Stomach (tissue), 8 donors: ENCODE measurements at regions not wholly inside any gene's neighbourhood (a gene's known extent, or its start where the extent isn't known, plus 50 kb on each side); places are given as distances from the start of the nearest gene placed in this dataset.

ENCODE experiments used
- DNase-seq, 2 donors: peaks; one replicate each; pipeline versions ENCODE4 v3.0.0 to v3.0.0-alpha.2; 2013 to 2019
- H3K27ac ChIP-seq, 5 donors: fragments of 200-600 bp in 4 of 5; sonication (generic) in 4 of 5; one replicate each; pipeline ENCODE4 v1.5.1; 2013 to 2019; ENCODE audit warnings: mild to moderate bottlenecking in 1 of 5, moderate library complexity in 1 of 5
- H3K27me3 ChIP-seq, 3 donors: fragments of 200-600 bp; sonication (generic); one replicate each; pipeline ENCODE4 v1.5.1; 2017 to 2019; ENCODE audit warnings: mixed run types in 1 of 3
- H3K36me3 ChIP-seq, 4 donors: fragments of 200-600 bp; sonication (generic); 1 replicate in 3 of 4; 2 replicates in 1 of 4; pipeline ENCODE4 v1.5.1; 2016 to 2019
- H3K4me1 ChIP-seq, 4 donors: fragments of 200-600 bp; sonication (generic); one replicate each; pipeline ENCODE4 v1.5.1; 2016 to 2019
- H3K4me3 ChIP-seq, 4 donors: fragments of 200-600 bp; sonication (generic) in 3 of 4; one replicate each; pipeline ENCODE4 v1.5.1; 2016 to 2019; ENCODE audit warnings: mild to moderate bottlenecking in 1 of 4
- H3K9me3 ChIP-seq, 4 donors: fragments of 200-600 bp; sonication (generic); one replicate each; pipeline ENCODE4 v1.5.1; 2016 to 2019
- EP300 ChIP-seq: sonication (generic); formaldehyde crosslinking; IDR thresholded peaks from one replicate; pipeline ENCODE4 v1.6.1; 2017; ENCODE audit warnings: antibody characterized with exemption
- POLR2A ChIP-seq, 4 donors: fragments of 450-650 bp; IDR thresholded peaks; one replicate each; pipeline ENCODE4 v1.6.1; 2016; ENCODE audit warnings: antibody characterized with exemption in 4 of 4, control low read depth in 2 of 4, mild to moderate bottlenecking in 1 of 4, moderate library complexity in 1 of 4
- POLR2AphosphoS5 ChIP-seq, 3 donors: sonication (generic); formaldehyde crosslinking; IDR thresholded peaks; one replicate each; pipeline ENCODE4 v1.6.1; 2016; ENCODE audit warnings: antibody characterized with exemption in 3 of 3
- WGBS, 5 donors: extraction: QIAGEN DNeasy Blood & Tissue Kit in 3 of 5; methylation state at CpG; one replicate each; pipeline versions ENCODE4 v1.1.5 to v1.1.7; 2013 to 2018; 5-methylcytosine and 5-hydroxymethylcytosine counted together
- intact Hi-C: fragments of 100-400 bp; cut with DNase I; formaldehyde crosslinking; loops from one replicate; pipeline ENCODE4 v1.15.1; 2023; ENCODE audit warnings: low total_unique reads
- TF ChIP-seq, protein P1 (sequence below), 7 experiments: fragments of 450-650 bp in 4 of 7; fragments of 200-600 bp in 3 of 7; sonication (generic) in 3 of 7; IDR thresholded peaks; one replicate each; pipeline ENCODE4 v1.5.1; 2016 to 2019; ENCODE audit warnings: antibody characterized with exemption in 7 of 7, control low read depth in 2 of 7, mild to moderate bottlenecking in 1 of 7
- donor health status: healthy with polysubstance abuse.
- donor health status: Bipolar disorder and iron deficiency.
- donor health status: healthy.

DNA sequence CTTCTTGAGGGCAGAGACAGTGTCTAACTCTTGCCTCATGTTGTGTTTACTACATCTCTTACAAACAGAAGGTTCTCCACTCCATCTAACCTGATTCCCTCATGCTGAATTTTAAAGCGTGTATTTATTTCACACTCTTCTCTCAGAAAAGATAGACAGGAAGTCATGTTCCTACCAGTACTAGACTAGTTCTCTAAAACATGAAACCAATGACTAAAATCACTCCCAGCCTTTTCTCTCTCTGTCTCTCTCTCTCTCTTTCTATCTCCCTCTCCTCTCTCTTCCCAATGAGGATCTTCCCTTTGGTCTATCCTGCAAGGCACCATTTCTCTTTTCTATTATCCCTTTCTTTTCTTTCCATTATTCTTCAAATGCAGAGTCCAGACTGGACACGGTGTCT, 391.9 kb upstream of the CADM1 start:
- no peaks in the 10 kb centered on the region for H3K4me1 ChIP-seq
- TF ChIP-seq POLR2AphosphoS5 (IDR thresholded peaks at IDR 0.05) (no peak), POLR2A (IDR thresholded peaks at IDR 0.05) (no peak)
- TF ChIP-seq, protein P1, sequence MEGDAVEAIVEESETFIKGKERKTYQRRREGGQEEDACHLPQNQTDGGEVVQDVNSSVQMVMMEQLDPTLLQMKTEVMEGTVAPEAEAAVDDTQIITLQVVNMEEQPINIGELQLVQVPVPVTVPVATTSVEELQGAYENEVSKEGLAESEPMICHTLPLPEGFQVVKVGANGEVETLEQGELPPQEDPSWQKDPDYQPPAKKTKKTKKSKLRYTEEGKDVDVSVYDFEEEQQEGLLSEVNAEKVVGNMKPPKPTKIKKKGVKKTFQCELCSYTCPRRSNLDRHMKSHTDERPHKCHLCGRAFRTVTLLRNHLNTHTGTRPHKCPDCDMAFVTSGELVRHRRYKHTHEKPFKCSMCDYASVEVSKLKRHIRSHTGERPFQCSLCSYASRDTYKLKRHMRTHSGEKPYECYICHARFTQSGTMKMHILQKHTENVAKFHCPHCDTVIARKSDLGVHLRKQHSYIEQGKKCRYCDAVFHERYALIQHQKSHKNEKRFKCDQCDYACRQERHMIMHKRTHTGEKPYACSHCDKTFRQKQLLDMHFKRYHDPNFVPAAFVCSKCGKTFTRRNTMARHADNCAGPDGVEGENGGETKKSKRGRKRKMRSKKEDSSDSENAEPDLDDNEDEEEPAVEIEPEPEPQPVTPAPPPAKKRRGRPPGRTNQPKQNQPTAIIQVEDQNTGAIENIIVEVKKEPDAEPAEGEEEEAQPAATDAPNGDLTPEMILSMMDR (IDR thresholded peaks at IDR 0.05) = no peak
- no peaks in the 10 kb centered on the region for H3K36me3 ChIP-seq
- no peak overlapping the region for H3K4me3 ChIP-seq
- intact Hi-C loops = no loop called here
- DNase-seq = no peak
- H3K9me3 ChIP-seq = no peaks in the 10 kb centered on the region
- no peak overlapping the region for H3K27ac ChIP-seq
- 82 to 95% (median 90%) methylated on average over 2 of the region's 2 CpGs for WGBS, 5 donors
- H3K27me3 ChIP-seq = no peaks in the 10 kb centered on the region

DNA sequence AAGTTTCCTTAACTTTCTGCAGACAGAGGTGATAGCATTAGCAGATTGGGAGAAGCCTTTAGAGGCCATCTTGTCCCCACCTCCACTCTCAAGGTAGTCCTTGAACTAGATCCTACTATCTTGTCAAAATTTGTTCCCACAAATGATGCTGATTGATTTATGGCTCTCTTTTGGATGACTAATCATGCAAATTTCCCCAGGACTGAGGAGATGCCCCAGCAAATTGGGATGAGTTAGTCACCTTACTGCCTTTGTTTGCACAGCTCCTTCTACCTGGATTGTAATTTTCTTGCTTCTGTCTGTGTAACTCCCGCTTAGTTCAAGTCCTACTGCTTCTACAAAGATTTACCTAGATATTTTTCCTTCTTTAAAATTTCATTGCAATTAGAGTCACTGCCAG, 391.4 kb upstream of the CADM1 start:
- no peak for TF ChIP-seq POLR2A (IDR thresholded peaks at IDR 0.05)
- TF ChIP-seq, protein P1 (IDR thresholded peaks at IDR 0.05) = no peak
- TF ChIP-seq EP300 = no peak
- TF ChIP-seq POLR2AphosphoS5 (IDR thresholded peaks at IDR 0.05) = no peak

DNA sequence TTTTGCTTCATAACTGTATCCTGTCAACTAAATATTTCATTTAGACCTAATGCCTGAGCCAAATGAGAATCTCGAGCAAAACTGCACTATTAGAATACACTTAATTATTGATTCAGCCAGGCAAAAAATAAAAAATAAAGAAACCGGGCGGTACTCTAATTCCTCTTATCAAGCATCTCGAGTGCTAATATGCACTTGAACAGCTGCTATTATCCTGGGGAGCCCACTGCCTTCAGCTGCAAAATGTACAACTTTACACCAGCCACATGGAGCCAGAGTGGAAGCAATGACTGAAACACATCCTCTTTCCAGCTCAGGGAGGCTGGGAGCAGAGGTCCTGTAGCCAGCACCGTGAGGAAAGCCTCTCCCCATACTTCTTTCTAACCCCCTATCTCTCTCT, 390.0 kb upstream of the CADM1 start:
- Histone ChIP-seq H3K4me3 (no peak overlapping the region), H3K4me1 (no peaks in the 10 kb centered on the region), H3K36me3 (no peaks in the 10 kb centered on the region), H3K27ac (no peak overlapping the region), H3K27me3 (no peaks in the 10 kb centered on the region), H3K9me3 (no peaks in the 10 kb centered on the region)
- 52 to 64% (median 56%) methylated on average over 5 of the region's 5 CpGs for WGBS, 5 donors
- no peak for DNase-seq
- intact Hi-C loops = no loop called here
- TF ChIP-seq, protein P1 (IDR thresholded peaks at IDR 0.05) = no peak
- no peak for TF ChIP-seq POLR2AphosphoS5 (IDR thresholded peaks at IDR 0.05)
- TF ChIP-seq POLR2A (IDR thresholded peaks at IDR 0.05) = no peak
- TF ChIP-seq EP300 = no peak

More for the DNA sequence above, 391.4 kb upstream of the CADM1 start:
- Histone ChIP-seq H3K36me3 (no peaks in the 10 kb centered on the region), H3K27ac (no peak overlapping the region), H3K4me3 (no peak overlapping the region), H3K27me3 (no peaks in the 10 kb centered on the region), H3K9me3 (no peaks in the 10 kb centered on the region), H3K4me1 (no peaks in the 10 kb centered on the region)
- WGBS, 5 donors = 86 to 100% (median 88%) methylated on average over 1 of the region's 1 CpG
- no peak for DNase-seq
- intact Hi-C loops = no loop called here

DNA sequence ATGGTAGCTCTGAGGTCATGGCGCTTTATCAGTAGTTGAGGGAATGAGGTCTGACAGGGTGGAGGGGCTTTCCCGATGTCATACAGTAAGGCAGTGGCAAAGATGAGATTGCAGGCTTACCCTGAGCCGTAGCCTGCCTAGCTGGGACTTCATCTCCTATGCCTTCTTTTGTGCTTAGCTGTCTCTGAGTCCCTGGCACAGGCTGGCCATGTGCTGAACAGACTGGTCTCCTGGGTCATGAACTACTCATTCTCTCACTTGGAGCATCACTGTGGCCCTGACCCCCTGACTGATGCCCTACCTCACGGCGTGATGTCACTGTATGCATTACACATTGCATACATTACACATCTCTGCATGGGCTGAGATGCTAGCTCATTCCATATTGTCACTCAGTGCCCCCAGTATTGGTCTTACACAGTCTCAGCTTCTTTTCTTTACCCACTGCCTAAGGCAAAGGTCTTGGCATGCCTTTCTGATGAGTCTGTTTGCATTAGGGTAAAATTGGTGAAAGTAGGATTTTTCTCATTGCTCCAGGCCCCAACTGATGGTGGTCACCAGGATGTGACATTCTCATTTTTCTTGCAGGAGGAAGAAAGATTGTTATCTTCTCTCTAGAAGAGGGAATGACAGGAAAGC, 389.4 kb upstream of the CADM1 start:
- Histone ChIP-seq H3K4me3 (no peak overlapping the region), H3K36me3 (no peaks in the 10 kb centered on the region), H3K4me1 (no peaks in the 10 kb centered on the region), H3K27me3 (no peaks in the 10 kb centered on the region), H3K27ac (no peak overlapping the region), H3K9me3 (no peaks in the 10 kb centered on the region)
- DNase-seq = no peak
- TF ChIP-seq, protein P1 (IDR thresholded peaks at IDR 0.05) = no peak
- TF ChIP-seq POLR2A (IDR thresholded peaks at IDR 0.05) = no peak
- TF ChIP-seq EP300 = no peak
- no peak for TF ChIP-seq POLR2AphosphoS5 (IDR thresholded peaks at IDR 0.05)
- intact Hi-C loops = no loop called here
- WGBS, 5 donors = 83 to 94% (median 89%) methylated on average over 5 of the region's 5 CpGs
